ENCODE measurements at regions not wholly inside any gene's neighbourhood (a gene's known extent, or its start where the extent isn't known, plus 50 kb on each side); places are given as distances from the start of the nearest gene placed in this dataset.

- Mint-ChIP-seq H3K4me1 (peaks cover 29% of the 10 kb centered on the region), H3K36me3 (no peaks in the 10 kb centered on the region), H3K27me3 (ENCODE audit: low read depth) (no peaks in the 10 kb centered on the region), H3K4me3 (no peak overlapping the region), H3K27ac (peak overlapping the region; percentile 76), H3K9me3 (peaks cover 4% of the 10 kb centered on the region)
- DNase-seq (ENCODE audit: low spot score in 2 of 2, unreplicated experiment in 2 of 2), result no peak
- no peak for TF ChIP-seq CTCF (IDR thresholded peaks at IDR 0.05; ENCODE audit: unreplicated experiment)
Observed at GRCh38 chr18:45255197-45255890, 359.9 kb upstream of the SLC14A2 start.

GRCh38 chr18:45260125-45260524 lies 355.2 kb upstream of the SLC14A2 start:
- Mint-ChIP-seq H3K4me1 (peaks cover 22% of the 10 kb centered on the region), H3K9me3 (peaks cover 6% of the 10 kb centered on the region), H3K27me3 (ENCODE audit: low read depth) (no peaks in the 10 kb centered on the region), H3K4me3 (no peak overlapping the region), H3K27ac (no peak overlapping the region), H3K36me3 (no peaks in the 10 kb centered on the region)
- no peak for DNase-seq (ENCODE audit: low spot score in 2 of 2, unreplicated experiment in 2 of 2)
- no peak for TF ChIP-seq CTCF (IDR thresholded peaks at IDR 0.05; ENCODE audit: unreplicated experiment)

GRCh38 chr18:45266023-45266422 lies 349.3 kb upstream of the SLC14A2 start:
- DNase-seq (ENCODE audit: low spot score in 2 of 2, unreplicated experiment in 2 of 2), result no peak
- H3K27me3 Mint-ChIP-seq (ENCODE audit: low read depth), result no peaks in the 10 kb centered on the region
- H3K4me3 Mint-ChIP-seq, result no peak overlapping the region
- H3K36me3 Mint-ChIP-seq, result no peaks in the 10 kb centered on the region
- no peak overlapping the region for H3K27ac Mint-ChIP-seq
- H3K4me1 Mint-ChIP-seq, result peaks cover 3% of the 10 kb centered on the region
- no peak for TF ChIP-seq CTCF (IDR thresholded peaks at IDR 0.05; ENCODE audit: unreplicated experiment)
- peaks cover 1% of the 10 kb centered on the region for H3K9me3 Mint-ChIP-seq

GRCh38 chr18:45267622-45268021 lies 347.7 kb upstream of the SLC14A2 start:
- Mint-ChIP-seq H3K4me3 (no peak overlapping the region), H3K27me3 (ENCODE audit: low read depth) (no peaks in the 10 kb centered on the region), H3K36me3 (no peaks in the 10 kb centered on the region), H3K4me1 (peaks cover 3% of the 10 kb centered on the region), H3K9me3 (peaks cover 16% of the 10 kb centered on the region), H3K27ac (no peak overlapping the region)
- no peak for DNase-seq (ENCODE audit: low spot score in 2 of 2, unreplicated experiment in 2 of 2)
- no peak for TF ChIP-seq CTCF (IDR thresholded peaks at IDR 0.05; ENCODE audit: unreplicated experiment)

- Mint-ChIP-seq H3K4me1 (peaks cover 3% of the 10 kb centered on the region), H3K27me3 (ENCODE audit: low read depth) (no peaks in the 10 kb centered on the region), H3K4me3 (no peak overlapping the region), H3K36me3 (no peaks in the 10 kb centered on the region), H3K27ac (no peak overlapping the region), H3K9me3 (peaks cover 22% of the 10 kb centered on the region)
- DNase-seq (ENCODE audit: low spot score in 2 of 2, unreplicated experiment in 2 of 2), result no peak
- TF ChIP-seq CTCF (IDR thresholded peaks at IDR 0.05; ENCODE audit: unreplicated experiment), result no peak
Observed at GRCh38 chr18:45268583-45268982, 346.7 kb upstream of the SLC14A2 start.

Data from mesothelial cell of epicardium (in vitro differentiated cells).